ENCODE measurements at regions not wholly inside any gene's neighbourhood (a gene's known extent, or its start where the extent isn't known, plus 50 kb on each side); places are given as distances from the start of the nearest gene placed in this dataset.
"Not testable (repeated sequence)": the region's sequence is repeated elsewhere in the genome, so short reads cannot be mapped to it uniquely, and the experiment has no call there.

DNA sequence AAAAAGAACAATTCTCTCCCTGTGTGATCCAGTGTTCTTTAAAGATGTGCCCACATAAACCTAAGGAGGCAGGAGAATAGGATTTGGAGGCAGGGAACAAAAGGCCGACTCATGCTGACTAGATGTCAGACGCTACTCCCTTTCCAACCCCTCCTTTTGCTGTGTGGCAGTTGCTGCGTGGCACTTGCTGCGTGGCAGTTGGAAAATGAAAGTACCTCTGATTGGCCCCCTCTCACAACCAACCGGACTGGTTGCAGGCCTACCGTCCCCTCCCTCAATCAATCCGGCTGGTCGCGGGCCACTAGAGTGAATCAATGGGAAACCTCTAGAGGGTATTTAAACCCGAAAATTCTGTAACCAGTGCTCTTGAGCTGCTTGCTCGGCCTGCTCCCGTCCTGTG, 551.0 kb downstream of the KIF4B start:
- ChIA-PET POLR2A (no interaction called here), CTCF (no interaction called here)
- WGBS (ENCODE audit: missing lambda C conversion rate) = 64% methylated on average over 12 of the region's 12 CpGs
- ATAC-seq (no peak), DNase-seq (ENCODE audit: low read depth in 1 of 2, low spot score in 1 of 2) (peak in 1 of 2 experiments; percentile 33), FAIRE-seq (no peak)
- H3K4me1 ChIP-seq = no peaks in the 10 kb centered on the region
- no peak for TF ChIP-seq KDM1A (IDR thresholded peaks at IDR 0.05; ENCODE audit: low read depth)
- TF ChIP-seq EHMT2 (IDR thresholded peaks at IDR 0.05; ENCODE audit: low read depth) = no peak
- no peak for TF ChIP-seq BHLHE40 (IDR thresholded peaks at IDR 0.05; ENCODE audit: low read depth, low read length)
- no peak for TF ChIP-seq MYC (IDR thresholded peaks at IDR 0.05; ENCODE audit: borderline replicate concordance, low read length)
- TF ChIP-seq, protein P1, sequence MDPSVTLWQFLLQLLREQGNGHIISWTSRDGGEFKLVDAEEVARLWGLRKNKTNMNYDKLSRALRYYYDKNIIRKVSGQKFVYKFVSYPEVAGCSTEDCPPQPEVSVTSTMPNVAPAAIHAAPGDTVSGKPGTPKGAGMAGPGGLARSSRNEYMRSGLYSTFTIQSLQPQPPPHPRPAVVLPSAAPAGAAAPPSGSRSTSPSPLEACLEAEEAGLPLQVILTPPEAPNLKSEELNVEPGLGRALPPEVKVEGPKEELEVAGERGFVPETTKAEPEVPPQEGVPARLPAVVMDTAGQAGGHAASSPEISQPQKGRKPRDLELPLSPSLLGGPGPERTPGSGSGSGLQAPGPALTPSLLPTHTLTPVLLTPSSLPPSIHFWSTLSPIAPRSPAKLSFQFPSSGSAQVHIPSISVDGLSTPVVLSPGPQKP (IDR thresholded peaks at IDR 0.05; ENCODE audit: low read depth, low read length) = no peak
- peaks cover 9% of the 10 kb centered on the region; the same call in 2 of the 3 replicates for H3K9me3 ChIP-seq
- no peak overlapping the region for H3K4me3 ChIP-seq
- no peak overlapping the region for H3K27ac ChIP-seq
- H3K4me2 ChIP-seq = no peak overlapping the region

DNA sequence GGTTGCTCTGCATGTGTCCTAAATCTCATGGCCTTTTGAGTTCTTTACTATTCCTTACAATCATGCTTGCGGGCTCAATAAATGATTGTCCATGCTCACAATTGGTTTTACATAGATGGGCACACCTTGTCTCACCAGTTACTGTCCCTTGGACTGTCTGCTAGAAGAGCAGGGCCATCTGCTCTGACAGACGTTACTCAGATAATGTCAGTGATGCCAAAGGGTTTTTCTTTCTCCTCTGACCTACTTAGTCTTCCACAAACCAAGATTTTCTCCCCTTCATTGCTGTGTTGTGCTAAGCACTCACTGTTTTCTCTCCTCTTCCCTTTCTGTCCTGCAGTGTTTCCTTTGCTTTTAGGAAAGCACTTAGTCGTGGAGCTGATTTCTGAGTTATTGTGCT, 562.3 kb downstream of the KIF4B start:
- no peak overlapping the region for H3K27ac ChIP-seq
- POLR2A ChIA-PET = no interaction called here
- H3K4me1 ChIP-seq = no peaks in the 10 kb centered on the region
- TF ChIP-seq, protein P2, sequence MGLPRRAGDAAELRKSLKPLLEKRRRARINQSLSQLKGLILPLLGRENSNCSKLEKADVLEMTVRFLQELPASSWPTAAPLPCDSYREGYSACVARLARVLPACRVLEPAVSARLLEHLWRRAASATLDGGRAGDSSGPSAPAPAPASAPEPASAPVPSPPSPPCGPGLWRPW (IDR thresholded peaks at IDR 0.05) = no peak
- TF ChIP-seq HOXA7 (CRISPR knock-in tag; IDR thresholded peaks at IDR 0.05) = no peak
- no peak for TF ChIP-seq HEYL (CRISPR knock-in tag; IDR thresholded peaks at IDR 0.05)
- no peak for TF ChIP-seq JUN (IDR thresholded peaks at IDR 0.05)
- TF ChIP-seq SREBF2 (IDR thresholded peaks at IDR 0.05) = no peak
- no peak for TF ChIP-seq PHF8 (IDR thresholded peaks at IDR 0.05; ENCODE audit: borderline replicate concordance, low read depth)
- ATAC-seq = no peak
- FAIRE-seq = no peak
- no peak overlapping the region for H3K4me3 ChIP-seq
- no peaks in the 10 kb centered on the region for H3K9me3 ChIP-seq
- CTCF ChIA-PET = no interaction called here
- 6% methylated on average over 3 of the region's 3 CpGs for WGBS (ENCODE audit: missing lambda C conversion rate)
- DNase-seq (ENCODE audit: low read depth in 1 of 2, low spot score in 1 of 2) = no peak
- no peak overlapping the region for H3K4me2 ChIP-seq

DNA sequence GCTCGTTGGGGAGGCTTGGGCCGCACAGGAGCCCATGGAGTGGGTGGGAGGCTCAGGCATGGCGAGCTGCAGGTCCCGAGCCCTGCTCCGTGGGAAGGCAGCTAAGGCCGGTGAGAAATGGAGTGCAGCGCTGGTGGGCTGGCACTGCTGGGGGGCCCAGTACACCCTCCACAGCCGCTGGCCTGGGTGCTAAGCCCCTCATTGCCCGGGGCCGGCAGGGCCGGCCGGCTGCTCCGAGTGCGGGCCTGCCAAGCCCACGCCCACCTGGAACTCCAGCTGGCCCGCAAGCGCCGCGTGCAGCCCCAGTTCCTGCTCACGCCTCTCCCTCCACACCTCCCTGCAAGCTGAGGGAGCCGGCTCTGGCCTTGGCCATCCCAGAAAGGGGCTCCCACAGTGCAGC, 573.3 kb downstream of the KIF4B start:
- ATAC-seq; CTCF ChIA-PET; DNase-seq (ENCODE audit: low read depth in 1 of 2, low spot score in 1 of 2); H3K4me3 ChIP-seq; H3K4me1 ChIP-seq; H3K27ac ChIP-seq; H3K4me2 ChIP-seq; H3K9me3 ChIP-seq; POLR2A ChIA-PET; FAIRE-seq: not testable (repeated sequence)
- WGBS (ENCODE audit: missing lambda C conversion rate) = no CpG with 5 or more reads among the region's 21 CpGs

DNA sequence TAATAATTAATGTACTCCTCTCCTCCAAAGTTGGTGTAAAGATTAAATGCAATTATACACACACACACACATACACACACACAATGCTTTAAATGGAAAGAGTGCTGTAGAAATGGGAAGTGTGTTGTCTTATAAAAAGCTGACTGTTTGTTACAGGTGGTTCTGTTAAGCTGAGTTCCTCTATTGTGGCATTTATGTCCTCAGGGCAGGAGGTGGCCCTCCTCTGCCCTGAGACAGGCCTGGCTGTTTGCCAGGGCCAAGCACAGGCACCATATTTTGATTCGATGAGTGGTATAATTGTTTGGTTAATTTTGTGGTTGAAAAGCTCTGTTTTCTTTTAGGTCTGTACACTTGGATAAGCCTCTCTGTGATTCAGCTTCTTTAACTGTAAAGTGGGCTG, 573.9 kb downstream of the KIF4B start:
- ChIA-PET CTCF (no interaction called here), POLR2A (no interaction called here)
- TF ChIP-seq HOXB5 (CRISPR knock-in tag; IDR thresholded peaks at IDR 0.05) (no peak), ZNF302 (CRISPR knock-in tag; IDR thresholded peaks at IDR 0.05) (no peak), MAZ (IDR thresholded peaks at IDR 0.05; ENCODE audit: borderline replicate concordance, low read depth, low read length) (no peak), FOSL2 (IDR thresholded peaks at IDR 0.05) (no peak), FOSL2 (CRISPR knock-in tag; IDR thresholded peaks at IDR 0.05) (no peak)
- H3K4me1 ChIP-seq = 0 out of 3 replicates have a peak, but pooled peaks cover 4% of the 10 kb centered on the region
- no peak overlapping the region for H3K27ac ChIP-seq
- H3K4me3 ChIP-seq = no peak overlapping the region
- no peaks in the 10 kb centered on the region for H3K9me3 ChIP-seq
- WGBS (ENCODE audit: missing lambda C conversion rate) = 10% methylated on average over 1 of the region's 1 CpG
- DNase-seq (ENCODE audit: low read depth in 1 of 2, low spot score in 1 of 2) = no peak
- no peak overlapping the region for H3K4me2 ChIP-seq
- no peak for ATAC-seq
- no peak for FAIRE-seq

DNA sequence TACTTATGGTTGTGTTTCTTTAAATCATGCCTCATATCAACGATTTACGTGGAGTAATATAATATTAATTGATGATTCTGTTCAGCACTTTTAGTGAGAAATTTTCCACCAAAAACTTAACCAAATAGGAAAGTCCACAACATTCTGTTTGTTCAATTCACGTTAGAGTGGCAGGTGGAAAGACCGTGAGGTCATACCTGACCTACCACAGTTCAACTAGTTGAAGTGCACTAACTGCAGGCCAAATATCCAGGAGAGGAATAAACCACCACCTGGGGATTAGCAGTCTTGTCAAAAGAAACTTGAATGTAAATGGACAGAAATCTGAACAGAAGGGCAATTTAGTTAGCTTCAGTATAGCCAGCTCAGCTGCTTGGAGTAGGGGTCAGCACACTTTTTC, 577.7 kb downstream of the KIF4B start:
- WGBS (ENCODE audit: missing lambda C conversion rate) = 54% methylated on average over 4 of the region's 4 CpGs
- ChIA-PET POLR2A (no interaction called here), CTCF (no interaction called here)
- Histone ChIP-seq H3K9me3 (no peaks in the 10 kb centered on the region), H3K4me2 (no peak overlapping the region), H3K4me1 (0 out of 3 replicates have a peak, but pooled peaks cover 4% of the 10 kb centered on the region), H3K27ac (no peak overlapping the region), H3K4me3 (no peak overlapping the region)
- DNase-seq (ENCODE audit: low read depth in 1 of 2, low spot score in 1 of 2) = no peak
- TF ChIP-seq EHF (CRISPR knock-in tag; IDR thresholded peaks at IDR 0.05) = no peak
- no peak for TF ChIP-seq HDAC2 (IDR thresholded peaks at IDR 0.05)
- TF ChIP-seq SMC3 (IDR thresholded peaks at IDR 0.05) = no peak
- FAIRE-seq = no peak
- ATAC-seq = no peak

Data from A549 (cell line).